MV-4-11 (cell line): ENCODE measurements at regions not wholly inside any gene's neighbourhood (a gene's known extent, or its start where the extent isn't known, plus 50 kb on each side); places are given as distances from the start of the nearest gene placed in this dataset.

Experiments used
- DNase-seq: peaks from one replicate; lab custom pipeline; 2025; lab: John Stamatoyannopoulos, UW

GRCh38 chr4:136097676-136098075 lies 1434.6 kb downstream of the PCDH18 start:
- no peak for DNase-seq

GRCh38 chr4:136088211-136088867 lies 1444.0 kb downstream of the PCDH18 start:
- no peak for DNase-seq

GRCh38 chr4:136078976-136079375 lies 1453.3 kb downstream of the PCDH18 start:
- DNase-seq: peak; percentile 46

GRCh38 chr4:136056748-136057147 lies 1475.5 kb downstream of the PCDH18 start:
- DNase-seq: peak; percentile 5

GRCh38 chr4:136055360-136055759 lies 1476.9 kb downstream of the PCDH18 start:
- DNase-seq: no peak

- peak; percentile 75 for DNase-seq
These were observed 1495.5 kb downstream of the PCDH18 start for GRCh38 chr4:136036744-136037143.

GRCh38 chr4:136032391-136032790 lies 1499.9 kb downstream of the PCDH18 start:
- DNase-seq: no peak

- DNase-seq: no peak
These were observed 1506.8 kb downstream of the PCDH18 start for GRCh38 chr4:136025540-136025939.

GRCh38 chr4:136017556-136017955 lies 1514.7 kb downstream of the PCDH18 start:
- DNase-seq: no peak

GRCh38 chr4:136012220-136012619 lies 1520.1 kb downstream of the PCDH18 start:
- DNase-seq: no peak

GRCh38 chr4:136009258-136009832 lies 1522.9 kb downstream of the PCDH18 start:
- DNase-seq: no peak

GRCh38 chr4:136007991-136008390 lies 1524.3 kb downstream of the PCDH18 start:
- no peak for DNase-seq

GRCh38 chr4:136002316-136002715 lies 1530.0 kb downstream of the PCDH18 start:
- no peak for DNase-seq

- DNase-seq: no peak
These were observed 1530.5 kb downstream of the PCDH18 start for GRCh38 chr4:136001791-136002190.

- DNase-seq: no peak
These were observed 1532.0 kb downstream of the PCDH18 start for GRCh38 chr4:136000246-136000645.

GRCh38 chr4:135994360-135994759 lies 1537.9 kb downstream of the PCDH18 start:
- DNase-seq: no peak

GRCh38 chr4:135976860-135977259 lies 1555.4 kb downstream of the PCDH18 start:
- no peak for DNase-seq

GRCh38 chr4:135966936-135967335 lies 1565.4 kb downstream of the PCDH18 start:
- DNase-seq: peak; percentile 30

GRCh38 chr4:135963009-135963408 lies 1569.3 kb downstream of the PCDH18 start:
- no peak for DNase-seq

GRCh38 chr4:135949931-135950330 lies 1582.4 kb downstream of the PCDH18 start:
- no peak for DNase-seq

- no peak for DNase-seq
These were observed 1583.5 kb downstream of the PCDH18 start for GRCh38 chr4:135948797-135949196.

GRCh38 chr4:135941671-135942070 lies 1590.6 kb downstream of the PCDH18 start:
- no peak for DNase-seq

- no peak for DNase-seq
These were observed 1598.3 kb downstream of the PCDH18 start for GRCh38 chr4:135934026-135934425.

- no peak for DNase-seq
These were observed 1604.6 kb downstream of the PCDH18 start for GRCh38 chr4:135927651-135928050.
